Ectodermal cell (in vitro differentiated cells): ENCODE measurements at regions not wholly inside any gene's neighbourhood (a gene's known extent, or its start where the extent isn't known, plus 50 kb on each side); places are given as distances from the start of the nearest gene placed in this dataset.
"Not testable (repeated sequence)": the region's sequence is repeated elsewhere in the genome, so short reads cannot be mapped to it uniquely, and the experiment has no call there.

Experiments used
- H3K27ac ChIP-seq: 2 replicates; pipeline ENCODE4 v1.7.0; 2013; ENCODE audit warnings: mild to moderate bottlenecking, low read depth, low read length; ENCODE audit not compliant: insufficient read depth, poor library complexity, severe bottlenecking
- H3K27me3 ChIP-seq: 2 replicates; pipeline ENCODE4 v1.7.0; 2013; ENCODE audit warnings: mild to moderate bottlenecking, low read length; ENCODE audit not compliant: insufficient read depth, control insufficient read depth, poor library complexity, severe bottlenecking
- H3K36me3 ChIP-seq: one replicate; pipeline ENCODE4 v1.7.0; 2013; ENCODE audit warnings: low read length; ENCODE audit not compliant: control insufficient read depth, insufficient read depth
- H3K4me1 ChIP-seq: one replicate; pipeline ENCODE4 v1.7.0; 2013; ENCODE audit warnings: low read length; ENCODE audit not compliant: control insufficient read depth, insufficient read depth
- H3K4me3 ChIP-seq: 2 replicates; pipeline ENCODE4 v1.7.0; 2013; ENCODE audit warnings: low read depth, low read length, control low read depth; ENCODE audit not compliant: insufficient read depth
- H3K9me3 ChIP-seq: 2 replicates; pipeline ENCODE4 v1.7.0; 2013; ENCODE audit warnings: mild to moderate bottlenecking, low read length, moderate library complexity; ENCODE audit not compliant: control insufficient read depth
- WGBS, 2 experiments: methylation state at CpG; one replicate each; pipeline ENCODE4 v1.1.7; 2013; ENCODE audit warnings: missing lambda C conversion rate in 2 of 2; 5-methylcytosine and 5-hydroxymethylcytosine counted together

- H3K4me1 ChIP-seq, H3K36me3 ChIP-seq, H3K27me3 ChIP-seq, H3K4me3 ChIP-seq, H3K9me3 ChIP-seq, H3K27ac ChIP-seq: not testable (repeated sequence)
- no CpG with 5 or more reads among the region's 1 CpG for WGBS, 2 experiments
Measured at GRCh38 chr7:9919-10318, 182.5 kb upstream of the FAM20C start.

GRCh38 chr7:32565-33280, 159.6 kb upstream of the FAM20C start:
- not testable (repeated sequence) for H3K4me3 ChIP-seq

GRCh38 chr7:35121-35541, 157.2 kb upstream of the FAM20C start:
- 83 to 88% methylated on average over 9 of the region's 9 CpGs for WGBS, 2 experiments
- H3K36me3 ChIP-seq, H3K4me1 ChIP-seq, H3K27me3 ChIP-seq, H3K4me3 ChIP-seq, H3K27ac ChIP-seq, H3K9me3 ChIP-seq: not testable (repeated sequence)

More at GRCh38 chr7:32565-33280, 159.6 kb upstream of the FAM20C start:
- H3K27me3 ChIP-seq, H3K4me1 ChIP-seq, H3K36me3 ChIP-seq, H3K9me3 ChIP-seq, H3K27ac ChIP-seq: not testable (repeated sequence)
- WGBS, 2 experiments: 80 to 88% methylated on average over 2 to 3 of the region's 20 CpGs

- not testable (repeated sequence) for H3K4me1 ChIP-seq, H3K9me3 ChIP-seq, H3K36me3 ChIP-seq, H3K27me3 ChIP-seq, H3K27ac ChIP-seq, H3K4me3 ChIP-seq
- WGBS, 2 experiments: no CpG with 5 or more reads among the region's 4 CpGs
Measured at GRCh38 chr7:36539-36938, 155.8 kb upstream of the FAM20C start.

- not testable (repeated sequence) for H3K4me3 ChIP-seq, H3K4me1 ChIP-seq, H3K9me3 ChIP-seq, H3K27ac ChIP-seq, H3K36me3 ChIP-seq, H3K27me3 ChIP-seq
- 96 to 98% methylated on average over 9 to 10 of the region's 10 CpGs for WGBS, 2 experiments
Measured at GRCh38 chr7:37656-38055, 154.7 kb upstream of the FAM20C start.

GRCh38 chr7:38444-38843, 153.9 kb upstream of the FAM20C start:
- H3K27ac ChIP-seq, H3K27me3 ChIP-seq, H3K4me1 ChIP-seq, H3K9me3 ChIP-seq, H3K4me3 ChIP-seq, H3K36me3 ChIP-seq: not testable (repeated sequence)
- no CpG with 5 or more reads among the region's 4 CpGs for WGBS, 2 experiments

- not testable (repeated sequence) for H3K4me3 ChIP-seq, H3K27me3 ChIP-seq, H3K36me3 ChIP-seq, H3K27ac ChIP-seq, H3K9me3 ChIP-seq, H3K4me1 ChIP-seq
- 36 to 47% methylated on average over 3 of the region's 5 CpGs for WGBS, 2 experiments
Measured at GRCh38 chr7:39984-40740, 152.2 kb upstream of the FAM20C start.

- Histone ChIP-seq H3K36me3 (no peaks in the 10 kb centered on the region), H3K4me1 (no peaks in the 10 kb centered on the region), H3K27ac (no peak overlapping the region), H3K9me3 (no peaks in the 10 kb centered on the region), H3K27me3 (no peaks in the 10 kb centered on the region), H3K4me3 (no peak overlapping the region)
- WGBS, 2 experiments: 87 to 88% methylated on average over 16 of the region's 16 CpGs
Measured at GRCh38 chr7:40799-41750, 151.3 kb upstream of the FAM20C start.

- Histone ChIP-seq H3K9me3 (no peaks in the 10 kb centered on the region), H3K27ac (no peak overlapping the region), H3K4me3 (no peak overlapping the region), H3K27me3 (no peaks in the 10 kb centered on the region), H3K36me3 (no peaks in the 10 kb centered on the region), H3K4me1 (no peaks in the 10 kb centered on the region)
- WGBS, 2 experiments: 87 to 94% methylated on average over 10 of the region's 10 CpGs
Measured at GRCh38 chr7:41917-42565, 150.3 kb upstream of the FAM20C start.
